CD4-positive, alpha-beta memory T cell (primary cell): ENCODE measurements at regions not wholly inside any gene's neighbourhood (a gene's known extent, or its start where the extent isn't known, plus 50 kb on each side); places are given as distances from the start of the nearest gene placed in this dataset.

Source experiments
- CTCF ChIA-PET: fragments of 350-600 bp; sonication (Branson Sonifier 250); formaldehyde crosslinking; loops from one replicate; lab custom pipeline; 2021; ENCODE audit warnings: inconsistent platforms; ENCODE audit not compliant: partially characterized antibody; lab: Charles Lee
- POLR2A ChIA-PET: fragments of 350-600 bp; sonication (Branson Sonifier 250); formaldehyde crosslinking; loops from one replicate; lab custom pipeline; 2021; ENCODE audit not compliant: partially characterized antibody; lab: Charles Lee
- DNase-seq, 5 donors: peaks; one replicate each; pipeline versions ENCODE4 v3.0.0 to v3.0.0-alpha.2; 2020 to 2022; ENCODE audit warnings: mixed read lengths in 1 of 5
- H3K27ac ChIP-seq: one replicate; pipeline ENCODE4 v1.7.0; 2013; ENCODE audit warnings: low read depth, low read length
- H3K27me3 ChIP-seq: 2 replicates; pipeline ENCODE4 v1.7.0; 2013; ENCODE audit warnings: mild to moderate bottlenecking, low read length, moderate library complexity; ENCODE audit not compliant: insufficient read depth
- H3K36me3 ChIP-seq: 2 replicates; pipeline ENCODE4 v1.7.0; 2013; ENCODE audit warnings: mild to moderate bottlenecking, low read length, moderate library complexity; ENCODE audit not compliant: insufficient read depth
- H3K4me1 ChIP-seq: 2 replicates; pipeline ENCODE4 v1.7.0; 2013; ENCODE audit warnings: mild to moderate bottlenecking, low read length, moderate library complexity; ENCODE audit not compliant: insufficient read depth
- H3K4me3 ChIP-seq, 2 donors: one replicate each; pipeline ENCODE4 v1.7.0; 2013; ENCODE audit warnings: low read length in 2 of 2, mild to moderate bottlenecking in 1 of 2
- H3K9me3 ChIP-seq, 2 donors: one replicate each; pipeline ENCODE4 v1.7.0; 2013; ENCODE audit warnings: low read length in 2 of 2, control low read depth in 1 of 2; ENCODE audit not compliant: control insufficient read depth in 1 of 2
- H3K27ac Mint-ChIP-seq, 7 donors: one replicate each; pipeline ENCODE4 v1.8.0; 2020 to 2021; ENCODE audit warnings: mixed read lengths in 7 of 7, mild to moderate bottlenecking in 6 of 7, inconsistent platforms in 3 of 7, moderate library complexity in 3 of 7
- H3K27me3 Mint-ChIP-seq, 2 donors: one replicate each; pipeline ENCODE4 v1.8.0; 2020 to 2021; ENCODE audit warnings: mixed read lengths in 2 of 2
- H3K36me3 Mint-ChIP-seq, 2 donors: one replicate each; pipeline ENCODE4 v1.8.0; 2020 to 2021; ENCODE audit warnings: mixed read lengths in 2 of 2, inconsistent platforms in 1 of 2, mild to moderate bottlenecking in 1 of 2
- H3K4me1 Mint-ChIP-seq, 4 donors: one replicate each; pipeline ENCODE4 v1.8.0; 2020 to 2021; ENCODE audit warnings: mixed read lengths in 4 of 4, mild to moderate bottlenecking in 1 of 4
- H3K4me3 Mint-ChIP-seq, 8 donors: one replicate each; pipeline ENCODE4 v1.8.0; 2020 to 2021; ENCODE audit warnings: mixed read lengths in 8 of 8, mild to moderate bottlenecking in 7 of 8, moderate library complexity in 6 of 8, inconsistent platforms in 3 of 8
- H3K9me3 Mint-ChIP-seq, 8 donors: one replicate each; pipeline ENCODE4 v1.8.0; 2020 to 2021; ENCODE audit warnings: mixed read lengths in 8 of 8, mild to moderate bottlenecking in 5 of 8, inconsistent platforms in 3 of 8, moderate library complexity in 1 of 8
- intact Hi-C: fragments of 100-400 bp; cut with micrococcal nuclease; formaldehyde crosslinking; loops from one replicate; pipeline ENCODE4 v1.15.1; 2023

DNA sequence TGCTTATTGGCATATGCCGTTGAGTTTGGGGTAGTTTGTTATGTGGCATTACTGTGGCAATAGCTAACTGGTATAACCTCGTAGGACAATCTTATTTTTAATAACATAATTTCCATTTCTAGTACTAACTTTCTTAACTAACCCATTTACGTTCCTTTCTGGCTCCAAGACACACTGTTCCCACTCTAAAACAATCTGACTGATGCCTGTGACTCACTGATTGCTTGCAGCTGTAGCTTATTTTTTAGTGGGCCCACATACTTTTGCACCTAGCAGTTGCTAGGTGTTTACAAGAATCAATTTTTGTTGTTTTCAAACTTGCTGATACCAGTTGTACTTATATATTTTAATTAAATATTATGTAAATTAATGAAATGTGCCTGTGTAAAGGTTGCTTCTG is 52.2 kb downstream of the FAT3 start:
- H3K4me3 ChIP-seq = no peak overlapping the region
- no peak overlapping the region for H3K27ac ChIP-seq
- intact Hi-C loops = no loop called here
- no peaks in the 10 kb centered on the region for H3K27me3 ChIP-seq
- no peaks in the 10 kb centered on the region for H3K4me1 ChIP-seq
- no peaks in the 10 kb centered on the region for H3K9me3 ChIP-seq
- ChIA-PET POLR2A (no interaction called here), CTCF (no interaction called here)
- Mint-ChIP-seq H3K9me3 (peaks cover 0 to 7% (median 0%) of the 10 kb centered on the region in 8 donors), H3K4me1 (no peaks in the 10 kb centered on the region), H3K4me3 (no peak overlapping the region), H3K36me3 (no peaks in the 10 kb centered on the region), H3K27me3 (no peaks in the 10 kb centered on the region), H3K27ac (no peak overlapping the region)
- no peak for DNase-seq
- H3K36me3 ChIP-seq = no peaks in the 10 kb centered on the region

DNA sequence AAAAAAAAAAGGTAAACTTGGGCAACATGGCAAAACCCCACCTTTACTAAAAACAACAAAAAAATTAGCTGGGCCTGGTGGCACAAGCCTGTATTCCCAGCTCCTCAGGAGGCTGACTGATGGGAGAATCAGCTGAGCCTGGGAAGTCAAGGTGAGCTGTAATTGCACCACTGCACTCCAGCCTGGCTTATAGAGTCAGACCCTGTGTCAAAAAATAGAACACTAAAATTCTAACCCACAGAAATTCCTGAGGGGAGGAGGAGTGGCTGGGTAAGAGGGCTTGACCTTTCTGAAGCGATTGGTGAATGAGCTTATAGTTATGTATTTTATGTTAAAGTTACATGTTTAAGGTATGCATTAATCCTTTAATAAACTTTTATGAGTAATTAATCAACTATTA is 53.3 kb downstream of the FAT3 start:
- Mint-ChIP-seq H3K4me3 (no peak overlapping the region), H3K27ac (no peak overlapping the region), H3K27me3 (no peaks in the 10 kb centered on the region), H3K36me3 (no peaks in the 10 kb centered on the region), H3K4me1 (no peaks in the 10 kb centered on the region), H3K9me3 (peaks cover 0 to 7% (median 0%) of the 10 kb centered on the region in 8 donors)
- Histone ChIP-seq H3K4me3 (no peak overlapping the region), H3K4me1 (no peaks in the 10 kb centered on the region), H3K27me3 (no peaks in the 10 kb centered on the region), H3K36me3 (no peaks in the 10 kb centered on the region), H3K27ac (no peak overlapping the region), H3K9me3 (no peaks in the 10 kb centered on the region)
- intact Hi-C loops = no loop called here
- CTCF ChIA-PET = no interaction called here
- POLR2A ChIA-PET = no interaction called here
- DNase-seq = no peak

DNA sequence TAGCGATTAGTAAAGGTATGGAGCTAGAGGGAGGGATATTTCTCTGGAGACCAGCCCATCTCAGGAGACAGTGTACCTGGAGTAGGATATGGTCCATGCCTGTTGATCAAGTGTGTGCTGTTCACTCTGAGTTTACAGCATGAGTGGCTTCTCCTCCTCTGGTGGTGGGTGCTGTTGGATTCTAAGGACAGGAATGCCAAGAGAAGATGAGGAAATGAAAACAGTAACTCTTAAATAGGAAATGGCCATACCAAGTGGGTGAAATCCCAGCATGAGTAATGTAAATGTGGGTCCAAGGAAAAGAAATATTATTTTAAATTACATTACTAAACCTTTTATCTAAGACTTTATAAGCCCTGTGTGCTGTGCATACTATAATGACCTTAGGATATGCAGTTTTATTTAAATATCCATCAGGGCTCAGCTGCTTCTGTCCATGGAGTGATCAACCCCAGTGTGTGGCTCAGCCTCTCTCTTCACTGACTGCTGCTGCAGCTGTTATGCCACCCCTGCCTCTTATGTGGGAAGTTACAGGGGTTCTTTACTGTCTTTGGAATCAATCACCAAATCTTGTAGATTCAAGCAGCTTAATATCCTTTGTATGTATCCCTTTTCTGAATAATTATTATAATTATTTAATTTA is 54.3 kb downstream of the FAT3 start:
- Histone ChIP-seq H3K9me3 (no peaks in the 10 kb centered on the region), H3K27ac (no peak overlapping the region), H3K4me1 (no peaks in the 10 kb centered on the region), H3K4me3 (no peak overlapping the region), H3K27me3 (no peaks in the 10 kb centered on the region), H3K36me3 (no peaks in the 10 kb centered on the region)
- H3K4me1 Mint-ChIP-seq = no peaks in the 10 kb centered on the region
- ChIA-PET POLR2A (no interaction called here), CTCF (no interaction called here)
- no peak overlapping the region for H3K4me3 Mint-ChIP-seq
- H3K9me3 Mint-ChIP-seq = peaks cover 0 to 7% (median 0%) of the 10 kb centered on the region in 8 donors
- intact Hi-C loops = no loop called here
- no peaks in the 10 kb centered on the region for H3K36me3 Mint-ChIP-seq
- no peak for DNase-seq
- no peaks in the 10 kb centered on the region for H3K27me3 Mint-ChIP-seq
- no peak overlapping the region for H3K27ac Mint-ChIP-seq

DNA sequence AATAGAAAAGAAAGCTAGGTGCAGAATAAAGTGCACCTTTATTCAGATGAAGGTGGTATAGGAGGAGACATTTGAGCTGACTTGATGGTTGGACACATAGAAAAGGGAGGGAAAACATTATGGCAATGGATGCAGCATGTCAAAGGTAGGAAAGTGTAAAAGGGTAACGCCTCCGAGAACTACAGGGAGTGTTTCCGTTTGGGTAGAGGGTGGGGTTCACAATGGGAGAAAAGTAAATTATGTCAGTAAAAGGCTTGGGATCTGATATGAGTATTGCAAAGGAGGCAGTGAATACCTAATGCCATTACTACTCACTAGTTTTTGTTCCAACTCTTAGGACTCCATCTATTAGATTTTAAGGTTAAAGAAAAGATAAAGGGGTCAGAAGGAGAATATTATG is 59.5 kb downstream of the FAT3 start:
- intact Hi-C loops = no loop called here
- H3K36me3 Mint-ChIP-seq = no peaks in the 10 kb centered on the region
- no peaks in the 10 kb centered on the region for H3K36me3 ChIP-seq
- H3K27ac ChIP-seq = no peak overlapping the region
- H3K27me3 Mint-ChIP-seq = no peaks in the 10 kb centered on the region
- H3K4me1 ChIP-seq = no peaks in the 10 kb centered on the region
- H3K27me3 ChIP-seq = no peaks in the 10 kb centered on the region
- no peak overlapping the region for H3K4me3 Mint-ChIP-seq
- POLR2A ChIA-PET = no interaction called here
- H3K4me1 Mint-ChIP-seq = no peaks in the 10 kb centered on the region
- H3K4me3 ChIP-seq = no peak overlapping the region
- no peak for DNase-seq
- H3K27ac Mint-ChIP-seq = no peak overlapping the region
- peaks cover 0 to 4% (median 0%) of the 10 kb centered on the region in 8 donors for H3K9me3 Mint-ChIP-seq
- CTCF ChIA-PET = no interaction called here
- no peaks in the 10 kb centered on the region for H3K9me3 ChIP-seq

DNA sequence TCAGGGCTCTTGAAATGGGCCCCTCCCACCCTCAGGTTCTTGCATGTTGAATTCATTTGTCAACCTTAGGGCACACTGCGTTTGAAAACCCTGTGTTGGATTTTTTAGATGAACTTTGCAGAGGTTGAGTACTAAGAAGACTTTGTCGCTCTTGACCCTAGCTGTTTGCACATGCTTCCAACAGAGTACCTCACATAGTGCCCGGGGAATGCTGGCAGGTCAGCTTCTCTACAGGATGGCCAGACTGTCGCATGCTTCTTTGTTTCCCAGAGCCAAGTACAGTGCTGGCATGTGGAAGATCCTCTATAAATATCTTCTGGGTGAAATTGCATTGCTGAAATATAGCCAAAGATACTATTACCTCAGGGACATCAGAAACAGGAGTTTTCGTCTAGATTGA is 59.9 kb downstream of the FAT3 start:
- H3K27me3 ChIP-seq = no peaks in the 10 kb centered on the region
- H3K4me1 ChIP-seq = no peaks in the 10 kb centered on the region
- no peaks in the 10 kb centered on the region for H3K4me1 Mint-ChIP-seq
- H3K27me3 Mint-ChIP-seq = no peaks in the 10 kb centered on the region
- H3K4me3 Mint-ChIP-seq = no peak overlapping the region
- H3K36me3 Mint-ChIP-seq = no peaks in the 10 kb centered on the region
- intact Hi-C loops = no loop called here
- no peak overlapping the region for H3K4me3 ChIP-seq
- peaks cover 0 to 4% (median 0%) of the 10 kb centered on the region in 8 donors for H3K9me3 Mint-ChIP-seq
- POLR2A ChIA-PET = no interaction called here
- no peak overlapping the region for H3K27ac Mint-ChIP-seq
- H3K36me3 ChIP-seq = no peaks in the 10 kb centered on the region
- CTCF ChIA-PET = no interaction called here
- H3K27ac ChIP-seq = no peak overlapping the region
- no peak for DNase-seq
- no peaks in the 10 kb centered on the region for H3K9me3 ChIP-seq

DNA sequence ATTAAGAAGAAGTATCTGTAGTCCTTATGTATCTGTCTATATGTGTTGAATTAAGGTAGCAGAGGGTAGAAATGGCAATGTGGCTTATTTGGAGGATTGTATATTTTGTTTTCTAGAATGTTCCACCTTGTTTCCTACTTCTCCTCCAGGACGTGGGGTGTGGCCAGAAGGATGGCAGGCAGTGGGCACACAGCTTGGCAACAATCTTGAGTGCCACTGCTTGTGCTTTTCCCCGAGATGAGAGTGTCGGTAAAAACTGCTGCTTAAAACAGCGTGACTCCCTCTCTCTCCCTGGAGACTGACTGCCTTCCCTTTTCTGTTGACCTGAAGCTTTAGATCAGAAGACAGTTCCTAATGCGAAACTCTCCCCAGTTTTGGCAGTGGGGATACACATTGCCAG is 61.2 kb downstream of the FAT3 start:
- H3K4me3 ChIP-seq = no peak overlapping the region
- no peak overlapping the region for H3K27ac ChIP-seq
- Mint-ChIP-seq H3K9me3 (peaks cover 0 to 7% (median 1%) of the 10 kb centered on the region in 8 donors), H3K4me3 (no peak overlapping the region), H3K27ac (no peak overlapping the region), H3K4me1 (no peaks in the 10 kb centered on the region), H3K36me3 (no peaks in the 10 kb centered on the region), H3K27me3 (no peaks in the 10 kb centered on the region)
- H3K27me3 ChIP-seq = no peaks in the 10 kb centered on the region
- no peaks in the 10 kb centered on the region for H3K4me1 ChIP-seq
- no peaks in the 10 kb centered on the region for H3K36me3 ChIP-seq
- intact Hi-C loops = no loop called here
- no peaks in the 10 kb centered on the region for H3K9me3 ChIP-seq
- no peak for DNase-seq
- ChIA-PET POLR2A (no interaction called here), CTCF (no interaction called here)

DNA sequence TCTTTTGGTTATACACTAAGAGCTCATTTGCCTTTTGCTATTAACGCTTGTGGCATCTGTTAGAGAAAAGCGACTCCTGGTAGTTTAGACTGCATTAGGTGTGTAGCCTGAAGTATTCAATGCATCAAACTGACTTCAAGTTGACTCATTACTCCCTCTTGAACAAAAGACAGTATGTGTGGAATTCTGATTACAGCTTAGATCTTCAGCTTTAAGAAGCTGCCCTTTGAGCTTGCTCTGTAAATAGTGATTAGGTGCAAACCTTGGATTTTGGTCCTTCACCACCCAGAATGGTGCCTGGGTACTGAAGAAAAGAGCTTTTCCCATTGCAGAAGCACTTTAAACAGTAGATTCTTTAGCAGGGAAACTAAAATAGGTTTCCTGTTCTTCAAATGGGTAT is 62.1 kb downstream of the FAT3 start:
- Mint-ChIP-seq H3K27me3 (no peaks in the 10 kb centered on the region), H3K27ac (no peak overlapping the region), H3K4me1 (no peaks in the 10 kb centered on the region), H3K36me3 (no peaks in the 10 kb centered on the region), H3K4me3 (no peak overlapping the region), H3K9me3 (peaks cover 0 to 7% (median 1%) of the 10 kb centered on the region in 8 donors)
- Histone ChIP-seq H3K4me1 (no peaks in the 10 kb centered on the region), H3K27me3 (no peaks in the 10 kb centered on the region), H3K9me3 (no peaks in the 10 kb centered on the region), H3K36me3 (no peaks in the 10 kb centered on the region), H3K27ac (no peak overlapping the region), H3K4me3 (no peak overlapping the region)
- POLR2A ChIA-PET = no interaction called here
- CTCF ChIA-PET = no interaction called here
- intact Hi-C loops = no loop called here
- no peak for DNase-seq
